GM19035 (cell line): ENCODE measurements at regions not wholly inside any gene's neighbourhood (a gene's known extent, or its start where the extent isn't known, plus 50 kb on each side); places are given as distances from the start of the nearest gene placed in this dataset.
"Not testable (repeated sequence)": the region's sequence is repeated elsewhere in the genome, so short reads cannot be mapped to it uniquely, and the experiment has no call there.

Source experiments
- ATAC-seq: cut with Tn5 transposase; IDR thresholded peaks from one replicate; pipeline ENCODE4 v1.9.1; 2021; ENCODE audit not compliant: unreplicated experiment

DNA sequence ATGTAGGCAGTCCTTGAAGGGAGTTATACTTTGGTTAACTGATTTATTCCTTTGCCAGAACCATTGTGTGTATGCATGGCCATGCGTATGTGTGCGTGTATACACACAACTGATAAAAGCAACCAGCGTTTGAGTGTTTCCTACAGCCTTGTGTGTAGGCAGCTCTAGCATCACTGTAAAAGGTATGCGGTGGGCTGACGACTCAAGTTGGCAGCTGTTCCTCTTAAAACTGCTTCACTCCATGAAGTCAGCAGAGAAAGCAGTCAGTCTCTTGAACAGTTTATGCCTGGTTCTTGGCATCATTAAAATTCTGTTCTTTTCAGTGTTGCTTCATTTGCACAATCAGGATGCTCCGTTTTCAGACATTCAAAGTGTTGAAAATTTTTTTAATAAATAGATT, 103.5 kb upstream of the FRMPD4 start:
- ATAC-seq = no peak

DNA sequence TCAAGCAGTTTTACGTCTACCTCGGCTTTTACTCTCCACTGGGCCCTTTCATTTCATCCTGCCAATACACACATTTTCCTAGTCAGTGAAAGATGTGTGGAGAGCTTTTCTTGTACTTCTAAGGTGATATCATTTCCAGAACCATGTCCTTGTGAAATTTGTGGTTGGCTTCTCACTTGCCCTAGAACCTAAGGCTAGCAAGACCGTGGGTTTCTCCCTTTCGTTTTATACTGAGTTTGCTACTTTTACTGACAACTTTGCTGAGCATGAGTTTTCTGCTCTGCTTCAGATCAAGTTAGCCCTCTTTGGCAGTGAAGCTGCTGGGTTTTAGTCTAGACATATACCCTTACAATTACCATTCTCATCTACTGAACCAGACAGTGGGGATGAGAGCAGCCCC, 95.7 kb upstream of the FRMPD4 start:
- no peak for ATAC-seq

DNA sequence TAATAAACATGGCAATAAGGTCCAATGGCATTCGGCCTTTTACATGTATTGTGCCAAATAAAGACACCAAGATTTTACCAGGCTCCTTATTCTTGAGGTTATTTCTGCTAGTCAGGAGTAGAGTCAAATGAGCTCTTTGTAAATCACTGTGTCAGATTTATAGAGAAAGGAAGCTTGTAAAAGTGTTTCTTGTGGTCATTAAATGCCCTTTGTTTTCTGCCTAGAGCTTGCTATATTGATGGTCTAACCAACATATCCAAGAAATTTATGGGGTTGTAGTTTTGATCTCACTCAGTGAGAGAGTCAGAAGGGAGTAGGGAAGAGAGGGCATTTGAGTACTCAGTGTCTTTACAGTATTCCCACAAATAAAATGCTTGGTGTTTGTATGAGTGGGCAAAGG, 86.2 kb upstream of the FRMPD4 start:
- no peak for ATAC-seq

DNA sequence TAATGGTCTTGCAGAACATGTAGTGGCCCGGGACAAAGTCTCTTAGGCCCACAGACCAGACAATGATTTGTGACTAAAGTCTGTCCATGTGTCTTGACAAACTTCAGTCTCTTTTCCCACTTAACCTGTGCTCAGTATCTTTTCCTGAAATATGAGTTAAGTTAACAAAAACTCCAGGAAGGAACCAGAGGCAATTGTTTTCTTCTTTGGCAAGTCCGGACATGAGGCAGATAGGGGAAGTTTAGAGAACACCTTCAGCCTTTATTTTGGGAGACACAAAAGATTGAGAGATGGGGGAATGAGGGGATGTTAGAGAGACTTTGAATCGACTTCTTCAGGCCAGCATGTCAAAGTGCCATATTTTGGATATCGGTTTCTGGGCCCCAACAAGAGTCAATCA, 80.2 kb upstream of the FRMPD4 start:
- no peak for ATAC-seq

DNA sequence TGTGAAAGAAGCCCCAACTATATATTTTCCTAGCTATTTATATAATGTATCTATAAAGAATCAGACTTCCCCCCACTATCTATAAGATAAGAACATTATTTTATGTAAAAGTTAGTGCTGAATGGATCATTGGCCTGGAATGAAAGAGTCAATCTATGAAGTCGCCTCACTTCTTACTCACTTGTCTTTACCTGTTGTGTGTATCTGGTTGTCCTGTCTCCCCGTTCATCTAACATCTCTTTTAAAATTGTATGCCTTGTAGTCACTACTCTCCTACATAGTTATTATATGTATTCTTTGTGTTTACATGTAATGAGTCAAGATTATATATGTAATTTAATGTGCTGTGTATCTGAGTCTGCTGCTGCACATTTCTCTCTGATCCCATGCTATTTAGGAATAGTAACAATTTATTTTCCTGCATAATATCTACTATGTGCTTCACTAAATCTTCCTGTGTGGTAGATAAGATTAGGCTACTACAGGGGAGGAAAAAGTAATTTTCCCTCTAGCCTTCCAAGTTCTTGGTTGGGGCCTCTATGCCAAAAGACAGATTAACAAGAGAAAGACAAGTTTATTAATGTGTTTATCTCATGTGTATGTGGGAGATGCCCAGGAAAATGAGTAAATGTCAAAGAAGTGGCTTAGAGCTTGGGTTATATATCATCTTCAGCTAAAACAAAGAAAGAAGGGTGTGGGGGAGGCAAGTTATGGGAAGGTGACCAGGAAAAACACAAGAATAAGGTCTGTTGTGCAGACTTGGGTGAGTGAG, 77.6 kb upstream of the FRMPD4 start:
- no peak for ATAC-seq

DNA sequence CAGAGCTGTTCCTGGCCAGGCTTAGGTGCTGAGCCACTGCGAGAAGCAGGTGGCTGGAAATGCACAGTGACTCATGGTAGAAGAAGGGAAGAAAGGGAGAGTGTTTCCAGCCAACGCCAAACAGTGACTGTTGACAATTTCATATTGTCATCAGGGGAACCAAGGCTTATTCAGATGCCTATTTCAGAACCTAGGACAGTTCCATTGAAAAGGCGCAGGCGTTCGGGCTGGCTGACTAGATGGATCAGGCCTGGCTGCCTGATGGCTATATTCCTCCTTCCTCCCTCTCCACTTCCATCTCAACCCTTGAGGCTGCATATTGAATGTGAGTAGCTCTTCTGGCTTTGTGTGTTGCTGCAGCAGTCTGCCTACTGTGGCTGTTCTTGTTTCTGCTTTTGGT, 73.0 kb upstream of the FRMPD4 start:
- no peak for ATAC-seq

DNA sequence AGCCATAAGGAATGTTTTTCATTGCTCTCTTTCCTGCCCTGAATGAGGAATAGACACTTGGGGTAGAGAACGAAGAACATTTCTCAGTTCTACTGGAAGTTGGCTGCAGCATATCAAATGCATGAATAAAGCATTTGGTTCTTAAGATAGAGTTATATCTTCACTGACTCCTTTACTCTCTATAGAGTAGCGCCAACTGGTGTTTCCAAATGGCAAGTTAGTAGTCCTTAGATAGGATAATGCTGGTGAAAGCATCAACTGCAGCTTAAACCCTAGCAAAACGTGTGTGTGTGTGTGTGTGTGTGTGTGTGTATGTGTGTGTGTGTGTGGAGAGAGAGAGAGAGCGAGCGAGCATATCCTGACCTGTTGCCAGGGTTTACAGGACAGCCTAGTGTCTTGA, 62.2 kb upstream of the FRMPD4 start:
- ATAC-seq = no peak

DNA sequence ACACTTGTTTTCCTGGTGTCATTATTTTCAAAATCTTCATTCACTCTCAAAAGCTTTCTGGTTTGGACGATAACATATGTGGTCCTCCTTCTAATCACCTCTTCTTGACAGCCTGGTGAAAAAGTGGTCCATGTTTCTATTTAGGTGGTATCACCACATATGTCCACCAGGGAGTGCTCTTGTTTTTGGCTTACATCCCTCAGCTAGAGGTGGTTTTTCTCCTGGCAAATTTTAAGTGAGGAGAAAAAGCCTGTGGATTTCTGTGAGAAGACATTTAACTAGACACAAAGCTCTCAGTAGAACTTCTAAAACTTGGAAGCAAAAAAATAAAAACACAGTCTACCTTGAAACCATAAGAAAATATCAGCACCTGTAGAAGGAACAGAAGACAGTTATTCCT, 58.0 kb upstream of the FRMPD4 start:
- ATAC-seq = no peak

DNA sequence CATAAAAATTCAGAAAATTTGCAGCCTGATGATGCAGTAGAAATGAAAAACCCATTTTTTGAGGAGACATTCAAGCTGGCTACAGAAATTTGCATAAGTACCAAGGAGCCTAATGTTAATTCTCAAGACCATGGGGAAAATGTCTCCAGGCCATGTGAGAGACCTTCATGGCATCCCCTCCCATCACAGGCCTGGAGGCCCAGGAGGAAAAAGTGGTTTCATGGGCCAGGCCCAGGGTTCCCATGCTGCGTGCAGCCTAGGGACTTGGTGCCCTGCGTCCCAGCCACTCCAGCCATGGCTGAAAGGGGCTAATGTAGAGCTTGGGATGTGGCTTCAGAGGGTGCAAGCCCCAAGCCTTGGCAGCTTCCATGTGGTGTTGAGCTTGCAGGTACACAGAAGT, 55.3 kb upstream of the FRMPD4 start:
- ATAC-seq = not testable (repeated sequence)
